GM19463 (cell line): ENCODE measurements at regions not wholly inside any gene's neighbourhood (a gene's known extent, or its start where the extent isn't known, plus 50 kb on each side); places are given as distances from the start of the nearest gene placed in this dataset.
"Not testable (repeated sequence)": the region's sequence is repeated elsewhere in the genome, so short reads cannot be mapped to it uniquely, and the experiment has no call there.

Experiments
- ATAC-seq: cut with Tn5 transposase; IDR thresholded peaks from one replicate; pipeline ENCODE4 v1.9.1; 2021; ENCODE audit warnings: mild to moderate bottlenecking, moderate library complexity; ENCODE audit not compliant: unreplicated experiment

- peak; percentile 96 for ATAC-seq
Measured at GRCh38 chr6:101011186-101011585, 130.1 kb upstream of the ASCC3 start.

DNA sequence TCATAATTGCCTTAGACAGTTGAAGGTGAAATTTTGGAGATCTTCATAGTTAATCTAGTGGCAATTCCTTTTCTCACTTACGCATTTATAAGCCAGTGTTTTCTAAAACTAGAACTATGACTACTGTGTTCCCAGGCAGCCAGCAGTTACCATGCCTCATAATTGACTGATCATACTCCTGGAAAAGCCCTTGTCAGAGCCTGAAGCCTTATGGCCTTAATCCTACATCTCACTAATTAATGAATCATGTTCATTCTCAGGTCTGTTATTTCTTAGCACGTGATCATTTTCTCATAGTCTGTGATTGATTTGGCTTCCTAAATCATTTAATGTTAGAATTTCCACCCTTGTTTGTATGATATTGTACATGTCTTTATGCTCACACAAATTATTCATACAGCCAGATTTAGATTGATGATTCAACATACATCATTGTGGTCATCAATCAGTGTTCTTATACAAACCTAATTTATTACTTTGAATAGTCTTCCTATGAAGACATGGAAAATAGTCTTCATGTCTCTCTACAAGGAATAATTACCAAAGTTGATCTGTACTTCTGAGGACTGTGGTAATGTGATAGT is 132.6 kb upstream of the ASCC3 start:
- ATAC-seq, result no peak

DNA sequence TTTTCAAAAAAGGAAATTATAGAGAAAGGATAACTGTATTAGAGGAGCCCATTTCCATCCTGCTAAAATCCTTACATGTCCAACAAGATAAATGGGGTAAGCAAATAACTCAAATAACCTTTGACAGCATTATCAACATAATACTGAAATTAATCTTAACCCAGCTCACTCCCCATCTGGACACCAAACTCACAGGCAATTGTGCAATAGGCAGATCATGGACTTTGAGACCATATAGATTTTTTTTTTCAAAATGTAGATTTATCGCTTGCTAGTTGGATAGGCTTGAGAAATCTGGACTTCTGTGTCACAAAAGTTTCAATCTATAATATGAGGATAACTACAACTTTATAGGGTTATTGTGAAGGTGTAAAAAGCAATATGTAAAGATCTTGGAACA is 134.4 kb upstream of the ASCC3 start:
- ATAC-seq, result no peak

DNA sequence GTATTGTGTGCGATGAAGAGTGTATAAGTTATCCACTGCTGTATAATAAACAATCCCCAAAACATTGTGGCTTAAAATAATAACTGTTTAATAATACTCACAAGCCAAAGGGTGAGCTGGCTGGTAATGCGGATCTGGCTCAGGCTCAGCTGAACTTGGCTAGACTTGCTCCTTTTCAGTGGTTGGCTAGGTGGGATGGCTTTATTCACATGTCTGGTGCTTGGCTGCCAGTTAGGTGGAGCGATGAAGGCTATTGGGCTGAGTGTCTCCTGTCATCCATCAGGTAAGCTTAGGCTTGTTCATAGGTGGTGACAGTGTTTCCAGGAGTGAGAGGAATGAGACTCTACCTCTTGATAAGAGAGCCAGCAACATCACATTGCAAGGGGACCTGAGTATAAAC is 135.0 kb upstream of the ASCC3 start:
- no peak for ATAC-seq

DNA sequence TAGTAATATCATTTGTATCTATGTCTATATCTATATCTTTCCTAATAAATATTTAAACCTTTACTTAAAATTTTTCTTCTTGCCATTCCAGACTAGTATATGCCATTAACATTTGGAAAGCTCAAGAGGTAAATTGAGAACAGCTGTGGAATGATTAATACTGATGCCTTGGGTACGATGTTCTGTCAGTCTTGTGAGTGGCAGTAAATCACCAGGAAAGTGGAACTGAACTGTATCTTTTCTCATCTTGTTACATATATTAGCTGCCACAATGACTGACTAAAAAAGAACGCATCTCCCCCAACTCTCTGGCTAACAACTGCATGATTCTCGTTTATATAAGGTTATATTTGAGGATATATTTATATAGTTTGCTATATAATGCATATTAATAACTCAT is 137.0 kb upstream of the ASCC3 start:
- ATAC-seq, result no peak

- no peak for ATAC-seq
Measured at GRCh38 chr6:101021504-101021903, 140.4 kb upstream of the ASCC3 start.

GRCh38 chr6:101042966-101043365 is 161.8 kb upstream of the ASCC3 start:
- no peak for ATAC-seq

DNA sequence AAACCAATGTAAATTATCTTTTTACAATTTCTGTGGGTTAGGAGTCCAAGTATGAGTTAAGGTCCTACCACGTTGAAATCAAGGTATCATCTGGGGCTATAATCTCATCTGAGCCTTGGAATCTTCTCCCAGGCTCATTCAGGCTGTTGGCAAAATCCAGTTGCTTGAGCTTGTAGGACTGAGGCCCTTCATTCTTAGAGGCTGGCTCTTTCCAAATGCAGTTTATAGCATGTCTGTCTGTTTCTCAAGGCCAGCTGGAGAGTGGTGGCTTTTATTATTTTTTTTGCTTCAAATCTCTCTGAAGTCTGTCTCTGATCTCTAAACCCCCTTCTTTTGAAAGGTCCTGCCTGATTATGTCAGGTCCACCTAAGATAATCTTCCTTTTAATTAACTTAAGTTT is 177.2 kb upstream of the ASCC3 start:
- ATAC-seq, result no peak

GRCh38 chr6:101066481-101066880 is 185.4 kb upstream of the ASCC3 start:
- ATAC-seq, result no peak

GRCh38 chr6:101069191-101069795 is 188.2 kb upstream of the ASCC3 start:
- no peak for ATAC-seq

- ATAC-seq, result no peak
Measured at GRCh38 chr6:101070044-101070608, 189.0 kb upstream of the ASCC3 start.

- no peak for ATAC-seq
Measured at GRCh38 chr6:101077344-101077743, 196.2 kb upstream of the ASCC3 start.

DNA sequence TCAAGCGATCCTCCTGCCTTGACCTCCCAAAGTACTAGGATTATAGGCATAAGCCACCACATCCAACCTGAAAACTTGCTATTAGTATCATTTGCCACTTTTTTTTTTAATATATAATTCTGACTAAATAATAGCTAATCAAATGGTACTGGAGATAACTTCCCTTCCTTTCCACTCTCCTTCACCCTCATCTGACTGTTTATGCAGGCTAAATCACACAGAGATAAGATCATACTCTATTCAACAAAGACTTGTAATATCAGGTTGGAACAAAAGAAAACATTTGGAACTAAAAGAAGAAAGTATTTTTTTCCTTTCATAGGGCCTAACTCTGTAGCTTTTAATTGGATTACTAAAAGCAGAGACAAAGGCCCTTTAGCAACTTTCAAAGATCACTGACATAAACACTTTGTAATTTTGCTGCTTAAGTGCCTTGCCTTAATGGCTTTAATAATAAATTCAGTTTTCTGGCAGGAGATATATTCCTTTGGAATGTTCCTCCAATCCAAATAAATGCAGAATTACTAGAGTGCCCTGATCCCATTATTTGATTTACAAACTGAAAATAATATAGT is 198.7 kb upstream of the ASCC3 start:
- ATAC-seq, result no peak

DNA sequence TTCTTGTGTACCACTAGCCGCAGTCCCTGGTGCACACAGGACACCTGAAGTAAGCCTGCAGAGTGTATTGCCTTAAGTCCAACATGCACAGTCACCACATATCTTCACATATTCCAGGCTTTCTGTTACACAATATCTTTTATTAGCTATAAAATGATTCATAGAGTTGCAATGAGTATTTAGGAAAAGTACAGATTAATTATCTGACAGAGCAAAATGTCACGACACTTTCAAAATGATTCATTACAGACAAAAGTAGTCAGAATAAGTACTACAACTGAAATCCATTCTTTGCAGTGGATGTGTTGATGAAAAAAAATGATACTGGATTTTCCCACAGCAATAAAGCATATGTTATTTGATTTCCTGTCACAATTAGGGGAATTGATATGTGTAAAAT is 199.5 kb upstream of the ASCC3 start:
- ATAC-seq, result no peak

DNA sequence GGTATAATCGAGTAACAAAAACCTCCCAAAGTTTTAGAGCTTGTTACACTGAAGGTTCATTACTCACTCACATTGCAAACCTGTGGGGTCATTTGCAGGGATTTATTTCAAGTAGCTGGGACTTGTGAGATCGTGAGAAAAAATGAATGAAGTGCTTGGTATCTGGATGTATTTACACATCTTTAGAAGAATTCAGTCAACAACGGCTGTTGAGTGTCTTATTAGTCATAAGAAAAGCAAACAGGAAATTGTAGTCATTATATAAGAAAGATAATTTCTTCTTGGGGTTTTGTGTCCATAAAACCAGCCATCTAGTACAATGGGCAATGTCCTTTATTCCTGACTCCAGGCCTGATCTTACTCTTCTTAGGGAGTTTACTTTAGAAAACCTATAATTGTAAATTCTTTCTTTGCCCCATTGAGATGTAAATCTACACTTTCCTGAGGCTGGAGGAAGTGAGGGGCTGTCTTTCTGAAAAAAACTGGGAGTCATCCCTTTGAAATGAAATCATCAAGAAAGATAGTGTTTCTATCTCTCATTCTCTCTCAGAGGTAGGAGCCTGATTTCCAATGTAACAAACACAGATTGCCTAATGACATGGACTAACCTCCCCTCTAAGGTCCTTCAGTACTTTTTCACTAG is 202.5 kb upstream of the ASCC3 start:
- no peak for ATAC-seq

DNA sequence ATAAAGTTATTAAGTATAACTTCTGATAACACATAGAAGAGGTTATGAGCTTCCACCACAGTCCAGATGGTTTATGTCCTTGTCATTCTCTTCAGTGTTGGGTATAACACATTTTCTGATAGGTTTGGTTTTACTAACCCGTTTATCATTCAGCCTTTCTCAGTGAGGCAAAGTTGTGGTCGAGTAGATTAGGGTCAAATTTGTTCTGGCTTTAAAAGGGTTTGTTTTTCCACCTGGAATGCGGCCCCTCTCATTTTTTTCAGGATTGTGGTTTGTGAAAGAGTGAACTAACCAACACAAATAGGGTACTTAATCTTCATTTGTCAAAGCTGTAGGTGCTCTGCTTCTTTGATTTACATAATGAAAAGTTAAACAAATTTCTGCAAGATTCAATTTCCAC is 204.2 kb upstream of the ASCC3 start:
- ATAC-seq, result no peak

- ATAC-seq, result no peak
Measured at GRCh38 chr6:101086473-101086872, 205.3 kb upstream of the ASCC3 start.

GRCh38 chr6:101088594-101088993 is 207.5 kb upstream of the ASCC3 start:
- no peak for ATAC-seq

- ATAC-seq, result no peak
Measured at GRCh38 chr6:101089640-101090039, 208.5 kb upstream of the ASCC3 start.

- no peak for ATAC-seq
Measured at GRCh38 chr6:101090281-101090680, 209.2 kb upstream of the ASCC3 start.

DNA sequence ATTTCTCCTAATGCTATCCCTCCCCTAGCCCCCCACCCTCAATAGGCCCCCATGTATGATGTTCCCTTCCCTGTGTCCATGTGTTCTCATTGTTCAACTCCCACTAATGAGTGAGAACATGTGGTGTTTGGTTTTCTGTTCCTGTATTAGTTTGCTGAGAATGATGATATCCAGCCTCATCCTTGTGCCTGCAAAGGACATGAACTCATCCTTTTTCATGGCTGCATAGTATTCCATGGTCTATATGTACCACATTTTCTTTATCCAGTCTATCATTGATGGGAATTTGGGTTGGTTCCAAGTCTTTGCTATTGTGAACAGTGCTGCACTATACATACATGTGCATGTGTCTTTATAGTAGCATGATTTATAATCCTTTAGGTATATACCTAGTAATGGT is 217.5 kb upstream of the ASCC3 start:
- not testable (repeated sequence) for ATAC-seq

GRCh38 chr6:101102702-101103101 is 221.6 kb upstream of the ASCC3 start:
- no peak for ATAC-seq
